22Rv1 (cell line): ENCODE measurements at regions not wholly inside any gene's neighbourhood (a gene's known extent, or its start where the extent isn't known, plus 50 kb on each side); places are given as distances from the start of the nearest gene placed in this dataset.

Source experiments
- CTCF ChIP-seq: fragments of 450-650 bp; IDR thresholded peaks from 2 replicates; pipeline ENCODE4 v1.5.1; 2017; ENCODE audit warnings: mild to moderate bottlenecking
- ZFX ChIP-seq: fragments of 450-650 bp; IDR thresholded peaks from 2 replicates; pipeline ENCODE4 v1.6.1; 2017; ENCODE audit warnings: antibody characterized with exemption, borderline replicate concordance

- TF ChIP-seq CTCF, result no peak
- no peak for TF ChIP-seq ZFX
Measured at GRCh38 chr10:10292501-10292900, 725.2 kb upstream of the CELF2 start.
